DMS153 (cell line): ENCODE measurements at regions not wholly inside any gene's neighbourhood (a gene's known extent, or its start where the extent isn't known, plus 50 kb on each side); places are given as distances from the start of the nearest gene placed in this dataset.
"Not testable (repeated sequence)": the region's sequence is repeated elsewhere in the genome, so short reads cannot be mapped to it uniquely, and the experiment has no call there.

Experiments used
- DNase-seq: peaks from one replicate; lab custom pipeline; 2025; lab: John Stamatoyannopoulos, UW

DNA sequence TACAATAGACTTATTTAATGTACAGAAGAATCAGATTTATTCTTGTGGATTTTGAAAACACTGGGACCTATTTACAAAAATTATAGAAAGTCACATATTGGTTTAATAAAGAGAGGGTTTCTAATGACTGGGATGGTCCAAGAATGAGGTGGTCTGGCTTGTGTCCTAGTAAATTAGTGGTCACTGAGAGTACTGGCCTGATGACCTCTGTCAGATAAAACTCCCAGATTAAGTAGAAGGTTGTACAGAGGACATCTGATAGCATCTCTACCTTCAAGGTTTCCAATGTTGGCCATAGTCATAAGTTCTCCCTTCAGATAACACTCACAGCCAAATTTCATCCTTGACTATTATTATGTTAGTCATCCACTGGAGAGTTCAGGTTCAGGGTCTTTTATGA is 692.9 kb downstream of the MTRR start:
- DNase-seq: no peak

DNA sequence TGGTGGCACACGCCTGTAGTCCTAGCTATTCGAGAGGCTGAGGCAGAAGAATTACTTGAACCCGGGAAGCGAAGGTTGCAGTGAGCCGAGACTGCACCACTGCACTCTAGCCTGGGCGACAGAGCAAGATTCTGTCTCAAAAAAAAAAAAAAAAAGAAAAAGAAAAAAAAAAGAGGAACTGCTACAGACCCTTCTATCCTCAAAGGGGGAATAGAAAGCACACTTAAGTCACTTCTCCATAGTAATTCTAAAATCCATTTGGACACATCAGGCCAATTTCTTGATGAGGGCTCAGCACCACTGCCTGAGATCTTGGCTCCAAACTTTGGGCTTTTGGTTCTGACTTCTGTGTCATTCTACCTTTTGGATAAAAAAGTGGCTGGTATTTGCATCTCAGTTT is 694.6 kb downstream of the MTRR start:
- DNase-seq: not testable (repeated sequence)

DNA sequence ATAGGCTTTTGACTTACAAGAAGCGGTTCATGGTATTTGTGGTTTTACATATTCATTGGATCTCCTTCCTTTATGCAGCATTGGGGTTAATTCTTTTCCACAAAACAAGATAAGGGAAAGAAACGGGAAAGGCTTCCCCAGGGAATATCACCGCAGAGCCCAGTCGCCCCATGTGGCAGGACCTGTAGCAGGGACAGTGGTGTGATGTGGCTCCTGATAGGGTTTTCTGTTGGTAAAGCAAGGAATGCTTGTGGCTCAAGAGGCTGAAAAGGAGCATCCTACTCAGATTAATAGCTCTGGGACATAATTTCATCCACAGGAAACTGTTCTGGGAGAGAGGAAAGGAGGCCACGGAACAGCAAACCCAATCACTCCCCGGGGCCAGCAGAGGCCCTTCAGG is 699.9 kb downstream of the MTRR start:
- no peak for DNase-seq

DNA sequence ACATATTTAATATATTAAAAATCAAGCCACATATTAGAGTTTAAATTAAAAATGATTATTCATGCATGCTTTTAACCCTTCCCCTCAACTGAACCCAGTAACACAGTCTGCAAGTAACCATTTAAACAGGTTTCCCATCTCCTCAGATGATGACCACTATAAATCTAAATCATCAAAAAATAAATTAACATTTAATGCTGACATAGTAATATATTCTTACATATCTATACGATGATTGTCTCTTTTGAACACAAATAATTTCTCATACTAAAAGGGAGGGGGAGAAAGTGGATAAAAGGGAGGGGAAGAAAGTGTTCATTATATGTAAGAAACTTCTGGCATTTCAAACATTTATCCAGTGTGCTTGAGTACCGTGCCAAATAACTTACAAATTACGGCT is 701.6 kb downstream of the MTRR start:
- DNase-seq: no peak

DNA sequence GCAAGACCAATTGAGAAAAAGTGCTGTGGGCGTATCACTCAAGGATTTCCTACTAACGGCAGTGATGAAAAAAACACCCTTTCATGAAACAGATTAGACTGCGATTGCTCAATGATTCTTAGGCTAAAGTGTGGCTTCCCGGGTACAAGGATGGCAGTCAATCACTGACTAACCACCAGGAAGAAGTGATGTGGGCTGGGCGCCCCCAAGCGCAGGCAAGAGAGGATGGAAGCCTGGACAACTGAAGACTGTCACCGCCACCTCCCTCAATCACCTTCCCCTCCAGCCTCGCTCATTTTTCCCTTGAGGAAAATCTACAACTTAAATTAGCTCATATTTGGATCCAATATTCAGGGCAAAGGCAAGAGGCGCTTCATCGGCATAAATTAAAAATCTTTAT is 707.2 kb downstream of the MTRR start:
- no peak for DNase-seq

DNA sequence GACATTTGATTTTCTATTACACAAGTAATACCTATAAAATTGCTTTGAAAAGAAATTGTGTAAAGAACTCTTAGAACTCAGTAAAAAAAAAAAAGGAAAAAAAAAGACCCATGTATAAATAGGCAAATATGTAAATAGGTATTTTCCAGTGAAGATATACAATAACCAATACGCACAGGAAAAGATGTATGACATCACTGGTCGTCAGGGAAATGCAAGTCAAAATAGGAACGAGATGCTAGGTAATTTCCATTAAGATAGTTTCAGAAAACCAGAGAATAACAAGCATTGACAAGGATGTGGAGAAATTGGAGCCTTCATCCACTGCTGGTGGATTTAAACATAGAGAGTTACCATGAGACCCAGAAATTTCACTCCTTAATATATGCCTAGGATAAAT is 708.8 kb downstream of the MTRR start:
- no peak for DNase-seq

DNA sequence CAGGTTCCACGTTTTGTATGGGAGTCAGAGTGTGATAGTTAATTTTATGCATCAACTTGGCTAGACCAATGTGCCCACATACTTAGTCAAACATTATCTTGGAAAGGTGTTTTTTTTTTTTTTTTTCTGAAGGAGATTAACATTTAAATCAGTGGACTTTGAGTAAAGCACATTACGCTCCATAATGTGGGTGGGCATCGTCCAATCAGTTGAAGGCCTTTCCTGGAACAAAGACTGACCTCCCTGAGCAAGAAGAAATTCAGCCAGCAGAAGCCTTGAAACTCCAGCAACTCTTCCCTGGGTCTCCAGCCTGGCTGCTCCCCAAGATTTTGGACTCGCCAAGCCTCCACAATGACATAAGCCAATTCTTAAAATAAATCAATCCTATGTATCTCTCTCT is 711.4 kb downstream of the MTRR start:
- no peak for DNase-seq

DNA sequence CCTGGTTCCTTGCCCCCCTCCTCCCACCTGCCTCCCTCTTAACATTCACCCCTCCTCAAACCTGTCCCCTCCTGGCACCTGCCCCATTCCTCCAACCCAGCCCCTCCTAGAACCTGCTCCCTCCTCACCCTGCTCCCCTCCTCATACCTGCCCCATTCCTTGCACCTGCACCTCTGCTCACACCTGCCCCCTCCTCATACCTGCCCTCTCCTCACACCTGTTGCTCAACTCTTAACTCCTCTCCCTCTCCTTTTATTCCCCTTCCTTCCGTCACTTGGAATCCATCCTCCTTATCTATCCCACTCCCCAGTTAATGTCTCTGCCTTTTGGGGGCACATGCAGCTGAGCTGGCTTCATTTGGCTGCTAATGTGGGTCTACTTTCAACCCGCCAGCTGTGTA is 712.1 kb downstream of the MTRR start:
- DNase-seq: no peak

DNA sequence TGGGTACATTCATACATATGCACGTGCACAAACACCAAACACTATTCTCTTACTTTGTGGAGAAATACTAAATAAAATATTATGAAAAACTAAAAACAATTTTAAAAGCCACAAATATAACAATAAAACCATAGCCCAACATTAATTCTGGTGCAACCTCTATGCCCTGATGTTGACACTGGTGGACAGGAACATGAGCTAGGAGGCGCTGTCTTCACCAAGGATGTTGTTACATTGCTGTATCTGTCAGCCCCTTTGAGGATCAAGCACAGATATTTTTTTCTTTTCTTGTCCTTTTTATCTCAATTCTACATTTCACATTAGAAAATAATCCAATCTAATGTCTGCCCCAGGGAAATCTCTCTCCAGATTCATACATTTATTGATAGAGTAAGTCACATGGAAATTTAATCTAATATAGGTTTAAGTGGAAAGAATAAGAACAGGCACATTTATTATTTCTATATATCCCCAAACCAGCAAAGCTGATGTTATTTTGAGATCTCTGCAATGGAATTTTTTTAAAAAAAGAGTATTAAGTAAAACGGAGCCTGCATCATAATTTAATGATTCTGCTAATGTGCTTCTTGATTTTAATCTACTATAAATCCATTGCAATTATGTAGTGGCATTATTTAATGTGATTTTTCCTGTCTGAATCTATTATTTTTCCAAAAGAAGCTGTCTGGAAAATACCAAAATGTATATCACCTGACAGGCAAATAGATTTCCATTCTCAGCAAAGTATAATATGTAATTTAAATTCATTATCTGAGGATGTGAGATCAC is 716.5 kb downstream of the MTRR start:
- DNase-seq: no peak

DNA sequence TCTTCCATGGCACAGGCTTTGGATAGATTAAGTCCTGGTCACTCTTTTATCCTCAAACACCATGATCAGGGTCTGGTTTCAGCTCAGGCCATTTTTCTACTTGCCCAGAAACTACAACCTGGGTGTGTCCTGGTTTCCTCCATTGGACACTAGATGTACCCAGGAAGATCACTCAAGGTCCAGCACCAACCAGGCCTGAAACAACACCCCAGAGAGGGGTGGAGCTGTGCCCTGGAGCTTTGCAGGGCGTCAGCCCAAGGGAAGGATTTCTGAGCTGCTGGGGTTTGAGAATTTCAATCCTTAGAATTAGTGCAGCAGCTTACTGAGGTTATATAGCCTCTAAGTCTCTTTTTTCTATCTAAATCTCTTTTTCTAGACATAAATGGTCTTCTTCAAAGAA is 722.0 kb downstream of the MTRR start:
- no peak for DNase-seq

DNA sequence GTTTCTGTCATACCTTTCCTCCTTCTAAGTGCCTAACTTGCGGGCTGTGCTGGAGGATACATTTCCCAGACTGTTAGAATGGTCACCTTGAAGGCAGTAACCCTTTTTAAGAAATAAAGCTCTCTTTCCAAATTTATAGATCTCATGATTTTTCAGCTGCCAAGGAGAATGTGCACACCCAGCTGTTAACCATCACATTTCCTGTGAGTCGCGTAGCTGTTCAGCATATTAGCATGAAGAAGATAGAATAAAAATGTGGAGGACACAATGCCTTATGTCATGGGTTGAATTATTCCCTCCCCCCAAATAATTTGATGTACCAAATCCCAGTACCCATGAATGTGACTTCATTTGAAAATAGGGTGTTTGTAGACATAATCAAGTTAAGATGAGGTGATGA is 729.4 kb downstream of the MTRR start:
- DNase-seq: no peak

DNA sequence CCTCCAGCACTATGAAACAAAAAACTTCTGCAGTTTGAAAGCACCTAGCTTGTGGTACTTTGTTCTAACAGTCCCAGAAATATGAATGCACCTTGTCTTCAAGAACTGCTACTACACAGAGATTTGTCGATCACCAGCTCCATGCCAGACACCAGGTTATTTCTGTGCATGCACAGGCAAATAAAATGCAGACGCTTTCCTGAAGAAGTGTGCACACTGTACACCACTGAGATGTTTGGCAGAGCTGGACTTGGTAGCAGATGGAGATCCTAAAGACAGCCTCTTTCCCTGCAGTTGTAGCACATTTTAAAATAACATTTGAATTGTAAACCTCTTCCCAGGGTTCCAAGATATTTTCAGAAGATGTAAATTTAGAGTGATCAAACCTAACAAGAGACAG is 730.0 kb downstream of the MTRR start:
- no peak for DNase-seq

DNA sequence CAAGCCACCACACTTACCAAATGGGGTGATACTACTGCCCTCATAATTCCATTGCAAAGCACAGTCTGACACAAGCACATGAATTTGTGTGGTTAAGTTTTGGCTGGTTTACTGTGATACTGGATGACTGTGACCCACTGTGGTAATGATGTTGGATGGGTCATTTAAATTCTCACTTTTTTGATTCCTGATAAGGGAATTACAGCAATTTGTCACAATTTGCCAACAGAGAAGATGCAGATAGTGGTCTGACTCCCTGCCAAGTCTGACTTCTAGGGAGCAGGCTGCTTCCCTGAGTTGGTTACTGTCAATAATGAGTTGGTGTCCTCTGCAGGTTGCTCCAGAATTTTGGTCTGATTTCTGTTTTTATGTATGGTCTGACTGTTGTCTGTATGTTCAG is 731.9 kb downstream of the MTRR start:
- no peak for DNase-seq

DNA sequence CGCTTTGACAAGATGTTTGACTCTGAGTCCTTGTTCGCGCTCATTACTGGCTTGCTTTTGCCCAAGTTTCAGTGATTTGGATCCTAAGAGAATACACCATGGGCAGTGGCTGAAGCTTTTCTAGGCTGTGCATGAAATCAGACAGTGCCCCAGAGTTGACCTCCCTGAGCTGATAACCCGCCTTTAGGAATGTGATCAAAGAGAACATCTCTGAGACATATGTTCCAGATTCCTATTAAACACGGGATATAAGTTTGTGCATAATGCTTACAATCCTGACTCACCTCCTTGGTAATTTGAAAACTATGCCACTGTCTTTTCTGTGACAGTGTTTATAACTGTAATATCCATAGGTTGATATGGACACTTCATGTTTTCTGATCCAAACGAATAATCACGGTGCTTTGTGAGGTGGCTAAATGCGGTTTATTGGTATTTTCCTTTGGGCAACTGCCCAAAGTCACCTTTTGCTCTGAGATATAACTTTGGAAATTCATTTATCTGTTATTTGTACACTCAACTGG is 732.9 kb downstream of the MTRR start:
- DNase-seq: no peak

DNA sequence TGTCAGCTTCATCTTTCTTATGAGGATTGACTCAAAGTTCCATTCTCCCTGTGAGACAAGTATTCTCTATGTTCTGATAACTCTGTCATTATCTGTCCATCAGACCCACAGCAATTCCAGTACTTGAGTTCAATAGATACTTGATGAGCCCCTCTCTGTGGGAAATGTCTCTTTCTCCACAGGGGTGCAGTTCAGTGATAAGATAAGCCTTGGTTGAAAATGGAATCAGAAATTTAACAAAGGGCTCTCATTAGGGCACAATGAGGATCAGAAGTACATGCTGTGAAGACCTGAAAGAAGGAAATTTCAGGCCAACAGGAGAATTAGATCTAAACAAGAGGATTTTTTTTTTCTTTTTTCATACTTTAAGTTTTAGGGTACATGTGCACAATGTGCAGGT is 737.3 kb downstream of the MTRR start:
- no peak for DNase-seq

DNA sequence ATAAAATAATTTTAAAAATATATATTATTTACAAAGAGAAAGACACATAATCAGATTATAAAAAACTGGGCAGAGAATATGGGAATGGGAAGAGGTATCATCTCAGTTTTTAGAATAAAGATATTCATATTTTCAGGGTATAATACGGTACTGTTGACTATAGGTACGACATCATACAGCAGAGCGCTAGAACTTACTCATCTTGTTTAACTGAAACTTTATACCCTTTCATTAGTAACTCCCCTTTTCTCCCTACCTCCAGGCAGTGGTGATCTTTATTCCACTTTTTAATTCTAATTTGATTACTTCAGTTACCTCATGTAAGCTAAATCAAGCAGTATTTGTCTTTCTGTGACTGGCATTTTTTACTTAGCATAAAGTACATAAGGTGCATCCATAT is 742.1 kb downstream of the MTRR start:
- DNase-seq: no peak

DNA sequence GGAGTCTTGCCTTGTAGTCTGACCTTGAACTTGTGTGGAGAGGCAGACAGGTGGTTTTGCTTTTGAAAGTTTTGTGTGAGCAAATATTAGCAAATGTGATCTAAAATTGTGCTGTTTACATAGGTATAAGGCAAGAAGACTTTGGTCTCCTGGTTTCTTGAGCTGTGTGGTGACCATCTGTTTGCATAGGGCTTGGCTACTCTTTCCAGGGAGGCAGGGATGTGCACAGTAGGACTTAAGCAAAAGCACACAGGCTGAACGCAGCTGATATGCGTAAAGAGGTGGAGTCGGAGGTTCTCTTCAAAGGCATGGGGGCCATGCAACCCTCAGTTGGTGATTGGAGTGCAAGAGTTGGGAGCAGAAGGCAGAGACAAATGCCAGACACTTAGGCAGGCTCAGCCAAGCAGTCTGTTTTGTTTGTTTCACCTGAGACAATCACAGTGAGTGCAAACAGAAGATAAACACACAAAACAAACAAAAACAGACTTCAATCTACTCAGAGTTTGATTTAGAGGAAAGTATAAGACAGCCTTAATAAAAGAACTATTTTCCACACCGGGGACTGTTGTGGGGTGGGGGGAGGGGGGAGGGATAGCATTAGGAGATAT is 744.2 kb downstream of the MTRR start:
- no peak for DNase-seq

DNA sequence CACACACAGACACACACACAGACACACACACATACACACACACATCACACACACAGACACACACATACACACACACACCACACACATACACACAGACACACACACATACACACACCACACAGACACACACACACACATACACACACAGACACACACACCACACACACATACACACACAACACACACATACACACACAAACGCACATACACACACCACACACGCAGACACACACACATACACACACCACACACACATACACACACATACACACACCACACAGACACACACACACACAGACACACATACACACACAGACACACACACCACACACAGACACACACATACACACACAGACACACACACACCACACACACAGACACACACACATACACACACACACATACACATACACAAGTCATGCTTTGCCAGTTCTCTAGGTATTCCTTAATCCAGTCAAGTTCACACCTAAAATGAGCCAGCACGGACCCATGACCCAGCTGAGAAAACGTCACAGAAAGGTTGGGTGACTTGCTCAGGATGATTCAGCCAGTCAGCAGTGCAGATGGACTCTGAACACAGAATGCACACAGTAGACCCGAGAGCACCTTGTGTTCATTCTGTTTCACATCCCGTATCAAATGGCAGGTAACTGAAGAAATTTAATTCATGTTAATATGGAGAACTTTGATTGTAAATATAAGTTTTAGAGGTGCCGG is 746.4 kb downstream of the MTRR start:
- no peak for DNase-seq

DNA sequence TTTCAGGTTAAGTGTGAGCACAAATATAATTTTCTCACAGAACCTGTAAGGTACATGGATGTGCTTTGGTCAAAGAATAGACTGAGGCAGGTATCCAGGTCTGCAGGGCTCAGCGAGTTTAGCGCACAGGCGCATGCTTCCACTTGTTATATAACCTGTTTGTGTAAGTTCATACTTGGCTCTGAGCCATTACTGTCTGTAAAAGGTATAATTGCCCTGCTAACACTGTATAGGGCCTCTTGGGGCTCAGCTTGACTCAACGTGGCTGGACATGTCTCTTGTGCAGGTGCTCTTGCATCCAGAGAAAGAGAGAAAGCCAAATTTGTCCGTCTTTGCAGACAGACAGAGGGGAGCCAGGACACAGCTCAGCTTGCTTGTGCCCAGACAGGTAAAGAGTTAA is 759.6 kb downstream of the MTRR start:
- DNase-seq: peak; percentile 83

DNA sequence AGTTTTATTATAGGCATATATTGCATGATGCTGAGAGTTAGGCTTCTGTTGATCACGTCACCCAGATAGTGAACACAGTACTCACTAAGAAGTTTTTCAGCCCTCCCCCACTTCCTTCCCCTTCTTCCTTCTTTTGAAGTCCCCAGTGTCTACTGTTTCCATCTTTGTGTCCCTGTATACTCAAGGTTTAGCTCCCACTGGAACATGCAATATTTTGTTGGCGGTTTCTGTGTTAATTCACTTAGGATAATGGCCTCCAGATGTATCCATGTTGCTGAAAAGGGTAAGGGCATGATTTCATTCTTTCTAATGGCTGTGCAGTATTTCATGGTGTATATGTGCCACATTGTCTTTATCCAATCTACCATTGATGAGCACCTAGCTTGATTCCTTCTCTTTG is 764.3 kb downstream of the MTRR start:
- no peak for DNase-seq

DNA sequence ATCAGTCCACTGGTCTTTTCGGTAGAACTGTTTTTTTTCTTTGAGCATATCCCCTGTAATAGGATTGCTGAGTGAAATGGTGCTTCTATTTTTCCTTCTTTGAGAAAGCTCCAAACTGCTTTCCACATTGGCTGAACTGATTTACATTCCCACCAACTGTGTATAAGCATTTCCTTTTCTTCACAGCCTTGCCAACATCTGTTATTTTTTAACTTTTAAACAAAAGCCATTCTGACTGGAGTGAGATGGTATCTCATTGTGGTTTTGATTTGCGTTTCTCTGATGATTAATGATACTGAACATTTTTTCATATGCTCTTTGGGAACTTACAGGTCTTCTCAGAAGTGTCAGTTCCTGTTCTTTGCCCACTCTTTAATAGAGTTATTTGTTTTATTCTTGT is 764.7 kb downstream of the MTRR start:
- no peak for DNase-seq

DNA sequence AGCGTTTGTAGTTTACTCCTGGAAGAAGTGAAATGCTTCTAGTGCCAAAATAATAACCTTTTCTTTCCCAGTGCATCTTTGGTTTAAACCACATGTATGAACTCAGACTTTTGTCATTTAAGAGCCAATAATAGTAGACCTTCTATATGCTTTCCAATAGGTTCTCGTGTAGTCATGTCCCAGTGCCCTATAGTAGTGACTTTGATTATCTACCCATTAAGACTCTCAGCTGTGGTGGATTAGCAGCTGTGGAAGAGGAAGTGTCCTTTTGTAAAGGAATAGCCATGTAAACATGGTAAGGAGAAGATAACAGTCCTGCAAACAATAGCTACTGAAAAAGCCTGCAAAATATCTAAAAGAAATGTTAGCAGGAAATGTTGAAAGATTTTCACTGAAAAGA is 765.3 kb downstream of the MTRR start:
- DNase-seq: peak; percentile 90
